K562 (cell line): ENCODE measurements at regions not wholly inside any gene's neighbourhood (a gene's known extent, or its start where the extent isn't known, plus 50 kb on each side); places are given as distances from the start of the nearest gene placed in this dataset.

Source experiments
- ATAC-seq: fragments of 200-7000 bp; cut with Tn5 transposase; 3 replicates; pipeline ENCODE4 v1.9.1; 2020; ENCODE audit warnings: moderate library complexity
- BruUV-seq: library from RNA; stranded (reverse); fragments of 400-500 nt; replicated peaks from 2 replicates; lab custom pipeline; 2021; lab: Mats Ljungman, UMichigan
- CTCF ChIA-PET: fragments of 300-600 bp; formaldehyde crosslinking; extraction: SDS; loops from one replicate; lab custom pipeline; 2021; ENCODE audit warnings: low intra/inter-chr PET ratio; lab: Yijun Ruan, JAX
- POLR2A ChIA-PET: fragments of 300-600, 350-650 bp; sonication (Branson Sonifier 250); formaldehyde crosslinking; extraction: SDS; loops from one replicate; lab custom pipeline; 2021; ENCODE audit warnings: antibody characterized with exemption, inconsistent platforms; lab: Yijun Ruan, JAX
- DNase-seq, 4 experiments: peaks; one replicate each; pipeline versions ENCODE4 v3.0.0 to v3.0.0-alpha.2; 2011 to 2018; ENCODE audit warnings: low spot score in 3 of 4, mixed read lengths in 3 of 4; ENCODE audit errors: extremely low read depth in 1 of 4
- FAIRE-seq: peaks from 2 replicates; lab custom pipeline; 2011; peaks lifted over from hg19 to GRCh38; lab: Jason Lieb, UNC
- H2AFZ ChIP-seq: 2 replicates; pipeline ENCODE4 v1.6.0; 2011; ENCODE audit warnings: low read depth, low read length, control low read depth, inconsistent platforms
- H3K27ac ChIP-seq: fragments of 200-600 bp; 3 replicates; pipeline ENCODE4 v1.8.0; 2011; ENCODE audit warnings: low read depth, mild to moderate bottlenecking, control low read depth, inconsistent platforms, low read length, moderate library complexity, mixed read lengths; ENCODE audit errors: extremely low read depth
- H3K27me3 ChIP-seq, 2 experiments: fragments of 300-600 bp in 1 of 2; 2 replicates in 1 of 2; 3 replicates in 1 of 2; pipeline versions ENCODE4 v1.6.0 to v1.8.0; 2011; ENCODE audit warnings: inconsistent platforms in 2 of 2, low read length in 2 of 2, mild to moderate bottlenecking in 1 of 2, mixed read lengths in 1 of 2, moderate library complexity in 1 of 2; ENCODE audit not compliant: control insufficient read depth in 2 of 2, insufficient read depth in 2 of 2
- H3K36me3 ChIP-seq: fragments of 300-600 bp; 3 replicates; pipeline ENCODE4 v1.8.0; 2011; ENCODE audit warnings: mild to moderate bottlenecking, low read length, inconsistent platforms; ENCODE audit not compliant: control insufficient read depth, insufficient read depth
- H3K4me1 ChIP-seq, 2 experiments: fragments of 200-600 bp in 1 of 2; replicated peaks in 1 of 2; 2 replicates in 1 of 2; 3 replicates in 1 of 2; pipeline versions ENCODE4 v1.5.1 to v1.8.0; 2011; ENCODE audit warnings: inconsistent platforms in 2 of 2, low read length in 2 of 2, mild to moderate bottlenecking in 1 of 2, mixed read lengths in 1 of 2, moderate library complexity in 1 of 2; ENCODE audit not compliant: control insufficient read depth in 2 of 2, insufficient read depth in 2 of 2
- H3K4me2 ChIP-seq: 2 replicates; pipeline ENCODE4 v1.6.1; 2011; ENCODE audit warnings: low read length, control low read depth, inconsistent platforms, mixed read lengths; ENCODE audit not compliant: insufficient read depth
- H3K4me3 ChIP-seq: fragments of 200-600 bp; sonication (generic), shearing (Covaris generic); 2 replicates; pipeline ENCODE4 v1.5.1; 2016; ENCODE audit warnings: control low read depth, inconsistent platforms
- H3K79me2 ChIP-seq: fragments of 200-600 bp; 3 replicates; pipeline ENCODE4 v1.8.0; 2011; ENCODE audit warnings: low read length, inconsistent platforms; ENCODE audit not compliant: control insufficient read depth, insufficient read depth
- H3K9ac ChIP-seq, 2 experiments: 2 replicates each; pipeline versions ENCODE4 v1.6.0 to v1.6.1; 2011; ENCODE audit warnings: low read depth in 2 of 2, low read length in 2 of 2, control low read depth in 1 of 2, inconsistent platforms in 1 of 2, mild to moderate bottlenecking in 1 of 2, mixed read lengths in 1 of 2; ENCODE audit not compliant: insufficient read depth in 1 of 2
- H3K9me1 ChIP-seq: one replicate; pipeline ENCODE4 v1.6.0; 2011; ENCODE audit warnings: inconsistent platforms, mild to moderate bottlenecking, low read length, moderate library complexity; ENCODE audit not compliant: control insufficient read depth, insufficient read depth
- H3K9me3 ChIP-seq: replicated peaks from 2 replicates; pipeline ENCODE4 v1.5.1; 2011; ENCODE audit warnings: low read depth, low read length, inconsistent platforms; ENCODE audit not compliant: control insufficient read depth, insufficient read depth
- H4K20me1 ChIP-seq: replicated peaks from 2 replicates; pipeline ENCODE4 v1.6.1; 2011; ENCODE audit warnings: low read length, inconsistent platforms, mixed read lengths; ENCODE audit not compliant: control insufficient read depth, insufficient read depth
- CBFA2T2 ChIP-seq: fragments of 450-650 bp; conservative IDR thresholded peaks from 2 replicates; pipeline ENCODE4 v1.6.1; 2017; ENCODE audit warnings: mild to moderate bottlenecking
- FOS ChIP-seq: IDR thresholded peaks from 3 replicates; pipeline ENCODE4 v1.6.1; 2011; ENCODE audit not compliant: insufficient read length; ENCODE audit errors: extremely low read depth
- HDGF ChIP-seq: fragments of 450-650 bp; IDR thresholded peaks from 2 replicates; pipeline ENCODE4 v1.6.1; 2016
- KDM2B ChIP-seq: fragments of 250-450 bp; sonication (Bioruptor Pico); IDR thresholded peaks from 2 replicates; pipeline ENCODE4 v1.8.0; 2021; ENCODE audit warnings: mild to moderate bottlenecking, moderate library complexity
- MAFK ChIP-seq: IDR thresholded peaks from 2 replicates; pipeline ENCODE4 v1.6.1; 2011; ENCODE audit warnings: low read length, improper control_type of control experiment
- REST ChIP-seq, 2 experiments: fragments of 450-650 bp; formaldehyde crosslinking in 1 of 2; IDR thresholded peaks; 2 replicates each; pipeline versions ENCODE4 v1.4.0 to v1.6.1; 2014 to 2020; ENCODE audit warnings: mild to moderate bottlenecking in 2 of 2, borderline replicate concordance in 1 of 2, low read depth in 1 of 2
- ZNF12 ChIP-seq: sonication (generic); formaldehyde crosslinking; IDR thresholded peaks from 2 replicates; pipeline ENCODE4 v1.4.0; 2020; ENCODE audit warnings: mild to moderate bottlenecking, missing genetic modification reagents
- ZNF589 ChIP-seq: fragments of 200-800 bp; sonication (Bioruptor generic); IDR thresholded peaks from 2 replicates; pipeline ENCODE4 v1.6.1; 2016; ENCODE audit warnings: low read depth, missing genetic modification characterization, missing compliant biosample characterization
- WGBS: fragments of 100-300 bp; shearing (Covaris generic); methylation state at CpG from one replicate; pipeline ENCODE4 v1.1.6; 2016; ENCODE audit warnings: low coverage, mixed read lengths; ENCODE audit not compliant: insufficient coverage; ENCODE audit errors: missing lambda C conversion rate; 5-methylcytosine and 5-hydroxymethylcytosine counted together
- in situ Hi-C: fragments of 300-500 bp; cut with MboI; formaldehyde crosslinking; loops from 4 replicates; pipeline ENCODE4 v1.15.0; 2018; ENCODE audit warnings: inconsistent platforms, mixed read lengths
- intact Hi-C: fragments of 100-400 bp; cut with micrococcal nuclease; formaldehyde crosslinking; loops from 2 replicates; pipeline ENCODE4 v1.14.2; 2022

- intact Hi-C loops (no loop called here), in situ Hi-C loops (no loop called here)
- no peaks in the 10 kb centered on the region for H4K20me1 ChIP-seq
- no peaks in the 10 kb centered on the region for H3K9me1 ChIP-seq
- no peak overlapping the region for H2AFZ ChIP-seq
- POLR2A ChIA-PET, result no interaction called here
- H3K9ac ChIP-seq, result no peak overlapping the region
- no peak overlapping the region for H3K27ac ChIP-seq
- no peaks in the 10 kb centered on the region for H3K4me1 ChIP-seq
- H3K9me3 ChIP-seq, result no peaks in the 10 kb centered on the region
- BruUV-seq, result no TSS peak
- WGBS, result 10% methylated on average over 1 of the region's 1 CpG
- no peak for TF ChIP-seq FOS
- TF ChIP-seq KDM2B (CRISPR knock-in tag), result no peak
- TF ChIP-seq CBFA2T2, result no peak
- TF ChIP-seq ZNF12, result no peak
- no peak for TF ChIP-seq MAFK
- no peaks in the 10 kb centered on the region for H3K36me3 ChIP-seq
- no peak overlapping the region for H3K4me3 ChIP-seq
- FAIRE-seq (no peak), ATAC-seq (no peak), DNase-seq (no peak)
- CTCF ChIA-PET, result no interaction called here
- H3K27me3 ChIP-seq, result no peaks in the 10 kb centered on the region
- H3K79me2 ChIP-seq, result no peaks in the 10 kb centered on the region
- H3K4me2 ChIP-seq, result no peak overlapping the region
Observed at GRCh38 chr18:45227001-45227742, 388.1 kb upstream of the SLC14A2 start.

- intact Hi-C loops (no loop called here), in situ Hi-C loops (no loop called here)
- ChIA-PET CTCF (no interaction called here), POLR2A (no interaction called here)
- DNase-seq (no peak), FAIRE-seq (no peak), ATAC-seq (no peak)
- Histone ChIP-seq H3K9me3 (no peaks in the 10 kb centered on the region), H3K9ac (no peak overlapping the region), H3K36me3 (no peaks in the 10 kb centered on the region), H4K20me1 (no peaks in the 10 kb centered on the region), H3K9me1 (no peaks in the 10 kb centered on the region), H2AFZ (no peak overlapping the region), H3K4me3 (no peak overlapping the region), H3K79me2 (no peaks in the 10 kb centered on the region), H3K27ac (no peak overlapping the region), H3K4me2 (no peak overlapping the region), H3K4me1 (no peaks in the 10 kb centered on the region), H3K27me3 (no peaks in the 10 kb centered on the region)
- 0% methylated on average over 7 of the region's 7 CpGs for WGBS
- no TSS peak for BruUV-seq
- TF ChIP-seq ZNF589 (CRISPR knock-in tag) (no peak), REST (IDR thresholded peaks at IDR 0.05; ENCODE audit: borderline replicate concordance) (no peak), REST (CRISPR knock-in tag; IDR thresholded peaks at IDR 0.05; ENCODE audit: low read depth) (no peak), HDGF (no peak)
Observed at GRCh38 chr18:45228796-45229388, 386.4 kb upstream of the SLC14A2 start.
